PC-9 (cell line): ENCODE measurements at regions not wholly inside any gene's neighbourhood (a gene's known extent, or its start where the extent isn't known, plus 50 kb on each side); places are given as distances from the start of the nearest gene placed in this dataset.
"Not testable (repeated sequence)": the region's sequence is repeated elsewhere in the genome, so short reads cannot be mapped to it uniquely, and the experiment has no call there.

Source experiments
- CTCF ChIP-seq: fragments of 200-600 bp; sonication (generic); conservative IDR thresholded peaks from 2 replicates; pipeline ENCODE4 v1.6.1; 2017; ENCODE audit warnings: mixed run types, antibody characterized with exemption, mild to moderate bottlenecking, moderate library complexity
- EZH2 ChIP-seq: fragments of 200-600 bp; sonication (generic); IDR thresholded peaks from 2 replicates; pipeline ENCODE4 v1.8.0; 2017; ENCODE audit warnings: antibody characterized with exemption, low read depth

GRCh38 chr6:60439709-60440108 is 1846.3 kb downstream of the KHDRBS2 start:
- not testable (repeated sequence) for TF ChIP-seq CTCF, EZH2
